ENCODE measurements at regions not wholly inside any gene's neighbourhood (a gene's known extent, or its start where the extent isn't known, plus 50 kb on each side); places are given as distances from the start of the nearest gene placed in this dataset.
"Not testable (repeated sequence)": the region's sequence is repeated elsewhere in the genome, so short reads cannot be mapped to it uniquely, and the experiment has no call there.

- FAIRE-seq: no peak
Measured at GRCh38 chr3:81040107-81040506, 721.3 kb downstream of the GBE1 start.

- peak; percentile 98 for FAIRE-seq
Measured at GRCh38 chr3:81033684-81034083, 727.8 kb downstream of the GBE1 start.

GRCh38 chr3:81033185-81033584, 728.3 kb downstream of the GBE1 start:
- FAIRE-seq: no peak

GRCh38 chr3:81029861-81030260, 731.6 kb downstream of the GBE1 start:
- peak; percentile 58 for FAIRE-seq

- FAIRE-seq: peak; percentile 78
Measured at GRCh38 chr3:81027344-81027743, 734.1 kb downstream of the GBE1 start.

- no peak for FAIRE-seq
Measured at GRCh38 chr3:81024560-81024959, 736.9 kb downstream of the GBE1 start.

GRCh38 chr3:81022339-81022738, 739.1 kb downstream of the GBE1 start:
- FAIRE-seq: no peak

GRCh38 chr3:81013360-81013759, 748.1 kb downstream of the GBE1 start:
- no peak for FAIRE-seq

GRCh38 chr3:81005992-81006391, 755.5 kb downstream of the GBE1 start:
- FAIRE-seq: no peak

GRCh38 chr3:81003817-81004216, 757.6 kb downstream of the GBE1 start:
- no peak for FAIRE-seq

- no peak for FAIRE-seq
Measured at GRCh38 chr3:81003008-81003645, 758.3 kb downstream of the GBE1 start.

- no peak for FAIRE-seq
Measured at GRCh38 chr3:80999481-80999880, 762.0 kb downstream of the GBE1 start.

GRCh38 chr3:80998022-80998421, 763.4 kb downstream of the GBE1 start:
- FAIRE-seq: no peak

GRCh38 chr3:80997622-80998021, 763.8 kb downstream of the GBE1 start:
- no peak for FAIRE-seq

- no peak for FAIRE-seq
Measured at GRCh38 chr3:80994767-80995166, 766.7 kb downstream of the GBE1 start.

GRCh38 chr3:80994085-80994665, 767.3 kb downstream of the GBE1 start:
- no peak for FAIRE-seq

- no peak for FAIRE-seq
Measured at GRCh38 chr3:80993241-80993945, 768.1 kb downstream of the GBE1 start.

- FAIRE-seq: no peak
Measured at GRCh38 chr3:80983753-80984152, 777.7 kb downstream of the GBE1 start.

GRCh38 chr3:80978216-80978969, 783.1 kb downstream of the GBE1 start:
- FAIRE-seq: no peak

- no peak for FAIRE-seq
Measured at GRCh38 chr3:80970292-80970691, 791.2 kb downstream of the GBE1 start.

GRCh38 chr3:80929576-80929975, 831.9 kb downstream of the GBE1 start:
- FAIRE-seq: no peak

GRCh38 chr3:80914854-80915253, 846.6 kb downstream of the GBE1 start:
- no peak for FAIRE-seq

GRCh38 chr3:80898211-80898610, 863.2 kb downstream of the GBE1 start:
- no peak for FAIRE-seq

GRCh38 chr3:80897005-80897404, 864.4 kb downstream of the GBE1 start:
- FAIRE-seq: not testable (repeated sequence)
